Esophagus mucosa (tissue), 1 donor: ENCODE measurements at regions not wholly inside any gene's neighbourhood (a gene's known extent, or its start where the extent isn't known, plus 50 kb on each side); places are given as distances from the start of the nearest gene placed in this dataset.

Experiments used
- ATAC-seq: fragments of 200-7000 bp; cut with Tn5 transposase; one replicate; pipeline ENCODE4 v1.9.1; 2020
- donor health status: DM: yes; HTN: yes; CAD: no.

GRCh38 chrX:151239751-151240150 is 63.4 kb downstream of the GPR50 start:
- no peak for ATAC-seq

DNA sequence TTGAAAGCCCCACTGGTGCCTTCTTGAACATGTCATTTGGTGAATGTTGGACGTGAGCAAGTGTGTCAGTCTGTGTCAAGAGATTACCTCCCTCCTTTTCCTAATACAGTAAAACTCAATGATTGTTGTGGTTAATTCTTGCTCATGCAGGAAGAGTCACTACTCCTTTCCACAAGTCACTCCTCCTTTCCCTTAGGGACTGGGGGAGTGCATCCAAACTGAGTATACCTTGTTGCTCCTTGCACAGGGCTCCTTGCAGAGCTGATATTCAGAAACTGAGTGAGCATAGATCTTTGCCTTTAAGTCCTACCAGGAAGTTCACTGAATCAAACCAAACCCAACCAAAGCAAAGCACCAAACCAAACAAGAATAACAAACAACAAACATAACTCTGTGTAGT is 63.9 kb downstream of the GPR50 start:
- ATAC-seq: no peak

- no peak for ATAC-seq
Measured at GRCh38 chrX:151268836-151269235, 92.5 kb downstream of the GPR50 start.

GRCh38 chrX:151279161-151279560 is 102.8 kb downstream of the GPR50 start:
- ATAC-seq: no peak

GRCh38 chrX:151287954-151288353 is 109.1 kb upstream of the VMA21 start:
- peak; percentile 52 for ATAC-seq

DNA sequence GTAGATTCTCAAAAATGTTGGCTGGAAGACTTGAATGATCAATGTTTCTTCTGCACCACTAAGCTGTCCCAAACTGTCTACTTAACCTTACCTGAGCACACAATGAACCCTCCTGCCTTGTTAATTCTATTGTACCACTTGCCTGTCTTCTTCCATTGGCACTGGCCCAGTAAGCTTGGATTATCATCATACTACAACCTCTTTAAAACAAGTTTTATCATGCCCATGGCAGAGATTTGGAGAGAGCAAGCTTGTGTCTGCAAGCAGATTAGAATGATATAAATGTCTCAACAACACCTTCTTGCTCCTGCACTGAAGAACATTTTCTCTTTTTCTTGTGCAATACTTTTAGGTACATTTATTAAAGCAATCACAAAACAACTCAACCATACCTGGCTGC is 74.0 kb upstream of the VMA21 start:
- peak; percentile 51 for ATAC-seq

DNA sequence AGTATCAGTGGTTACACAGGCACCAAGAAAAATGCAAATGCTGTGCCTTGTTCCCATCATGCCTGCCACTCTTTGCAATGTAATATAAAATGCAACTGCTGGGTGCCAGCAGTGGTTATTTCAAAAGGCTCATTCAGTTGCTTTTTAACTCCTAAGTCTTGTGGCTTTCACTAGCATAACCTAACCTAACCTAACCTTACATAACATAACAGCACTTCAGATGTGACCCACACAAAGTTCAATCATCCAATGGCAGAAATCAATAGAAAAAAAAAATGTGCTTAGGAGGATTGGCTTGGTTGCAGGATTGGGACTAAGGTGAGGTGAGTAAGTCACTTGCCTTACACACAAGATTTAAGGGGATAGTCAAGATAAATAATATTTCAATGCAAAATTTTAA is 60.2 kb upstream of the VMA21 start:
- ATAC-seq: no peak

GRCh38 chrX:151346931-151347543 is 50.0 kb upstream of the VMA21 start:
- no peak for ATAC-seq
